HCT116 (cell line): ENCODE measurements at regions not wholly inside any gene's neighbourhood (a gene's known extent, or its start where the extent isn't known, plus 50 kb on each side); places are given as distances from the start of the nearest gene placed in this dataset.

Experiments
- CTCF ChIP-seq, 3 experiments: fragments of 200-600 bp in 1 of 3; sonication (generic) in 1 of 3; IDR thresholded peaks in 2 of 3; conservative IDR thresholded peaks in 1 of 3; 2 replicates each; pipeline ENCODE4 v1.5.1; 2012 to 2017; ENCODE audit warnings: low read depth in 2 of 3, low read length in 2 of 3, antibody characterized with exemption in 1 of 3, borderline replicate concordance in 1 of 3, control low read depth in 1 of 3, mild to moderate bottlenecking in 1 of 3, mixed read lengths in 1 of 3, mixed run types in 1 of 3, moderate library complexity in 1 of 3; ENCODE audit not compliant: insufficient read depth in 1 of 3
- ELF1 ChIP-seq: IDR thresholded peaks from 2 replicates; pipeline ENCODE4 v1.6.1; 2012; ENCODE audit warnings: low read depth, borderline replicate concordance
- EZH2 ChIP-seq: fragments of 200-600 bp; sonication (generic); IDR thresholded peaks from 2 replicates; pipeline ENCODE4 v1.6.1; 2017; ENCODE audit warnings: antibody characterized with exemption, mixed run types
- EZH2phosphoT487 ChIP-seq: fragments of 200-600 bp; IDR thresholded peaks from 2 replicates; pipeline ENCODE4 v1.6.1; 2018; ENCODE audit warnings: antibody characterized with exemption, borderline replicate concordance
- REST ChIP-seq: IDR thresholded peaks from 2 replicates; pipeline ENCODE4 v1.6.1; 2012; ENCODE audit warnings: low read depth
- SIN3A ChIP-seq: IDR thresholded peaks from 2 replicates; pipeline ENCODE4 v1.6.1; 2012; ENCODE audit warnings: low read depth
- SP1 ChIP-seq: IDR thresholded peaks from 2 replicates; pipeline ENCODE4 v1.6.1; 2012; ENCODE audit warnings: low read depth
- ZNF274 ChIP-seq: fragments of 200-500 bp; sonication (Bioruptor generic); IDR thresholded peaks from 2 replicates; pipeline ENCODE4 v1.6.1; 2014; ENCODE audit warnings: mild to moderate bottlenecking, low read depth, low read length, inconsistent platforms

GRCh38 chr20:23272176-23273029, 78.2 kb upstream of the NXT1 start:
- TF ChIP-seq SP1 (no peak), CTCF (IDR thresholded peaks at IDR 0.05 in 2 of 3, conservative IDR thresholded peaks at IDR 0.05 in 1 of 3; ENCODE audit: borderline replicate concordance in 1 of 3, insufficient read depth in 1 of 3, low read depth in 2 of 3, low read length in 2 of 3) (no peak), ZNF274 (no peak), REST (no peak), EZH2 (no peak), SIN3A (no peak), EZH2phosphoT487 (no peak), ELF1 (no peak)
